AG04450 (cell line): ENCODE measurements at regions not wholly inside any gene's neighbourhood (a gene's known extent, or its start where the extent isn't known, plus 50 kb on each side); places are given as distances from the start of the nearest gene placed in this dataset.
A peak's percentile ranks its signal among the peaks of the same experiment; 100 is the strongest.

Source experiments
- CTCF ChIA-PET: fragments of 300-600, 350-600 bp; formaldehyde crosslinking; extraction: SDS; loops from one replicate; lab custom pipeline; 2022; ENCODE audit warnings: antibody characterized with exemption, inconsistent platforms; lab: Charles Lee
- POLR2A ChIA-PET: fragments of 350-600 bp; formaldehyde crosslinking; extraction: SDS; loops from one replicate; lab custom pipeline; 2021; ENCODE audit warnings: antibody characterized with exemption, inconsistent platforms; lab: Yijun Ruan, JAX
- DNase-seq: peaks from one replicate; pipeline ENCODE4 v3.0.0-alpha.2; 2011; ENCODE audit warnings: low read depth, low spot score
- H3K27ac ChIP-seq: one replicate; pipeline ENCODE4 v1.5.1; 2012; ENCODE audit warnings: low read depth, low read length, control low read depth
- H3K27me3 ChIP-seq: one replicate; pipeline ENCODE4 v1.6.0; 2012; ENCODE audit warnings: low read length; ENCODE audit not compliant: control insufficient read depth, insufficient read depth
- H3K4me3 ChIP-seq: 2 replicates; pipeline ENCODE4 v1.5.1; 2011; ENCODE audit warnings: mild to moderate bottlenecking, low read depth, low read length, control low read depth
- H3K9me3 ChIP-seq: 2 replicates; pipeline ENCODE4 v1.5.1; 2012; ENCODE audit warnings: low read length; ENCODE audit not compliant: control insufficient read depth, insufficient read depth
- TF ChIP-seq, protein P1 (sequence below): IDR thresholded peaks from 2 replicates; pipeline ENCODE4 v1.5.1; 2011; ENCODE audit warnings: low read depth, low read length, control low read depth, inconsistent platforms

DNA sequence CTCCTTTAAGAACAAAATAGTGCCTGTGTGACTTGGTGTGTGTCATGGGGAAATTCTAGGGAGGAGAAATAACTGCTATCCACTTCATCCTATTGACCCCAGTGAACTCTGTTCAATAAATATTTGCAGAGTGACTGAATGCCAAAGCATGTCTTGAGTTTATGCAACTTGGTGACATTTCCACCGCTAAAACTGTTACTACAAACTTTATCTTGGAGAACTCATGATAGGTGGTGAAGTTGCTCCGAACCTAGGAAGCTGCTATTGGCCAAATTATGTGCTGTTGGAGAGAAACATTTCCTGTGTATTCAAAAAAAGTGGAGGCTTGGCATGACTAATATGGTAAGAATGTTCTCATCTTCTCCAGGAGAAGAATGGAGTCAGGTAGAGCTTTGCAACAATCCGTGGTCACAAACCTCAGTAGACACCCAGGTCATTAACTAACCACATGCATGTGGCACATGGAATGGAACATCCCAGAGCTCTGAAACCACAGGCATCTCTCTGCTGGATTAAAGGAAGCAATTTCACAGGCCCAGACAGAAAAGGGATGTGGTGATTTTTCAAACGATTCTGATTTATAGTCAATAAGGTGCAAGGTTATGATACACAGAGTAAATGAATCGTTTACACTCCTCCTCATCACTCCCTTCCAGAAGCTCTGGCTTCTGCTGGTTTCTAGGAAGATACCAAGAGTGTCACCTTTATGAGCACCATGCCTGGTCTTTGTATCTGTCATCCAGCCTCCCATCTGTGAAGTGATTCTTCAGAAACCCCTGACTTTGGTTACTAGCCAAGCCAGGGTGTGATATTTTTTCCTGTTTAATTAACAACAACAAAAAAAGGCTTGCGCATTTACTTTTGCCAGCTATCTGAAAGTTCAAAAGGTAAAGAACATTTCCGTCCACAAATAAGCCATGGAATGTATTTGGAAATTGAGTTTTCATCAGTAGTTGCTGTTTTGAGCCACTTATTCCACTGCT, 361.1 kb downstream of the TGFB2 start:
- peak; percentile 74 for DNase-seq
- TF ChIP-seq, protein P1, sequence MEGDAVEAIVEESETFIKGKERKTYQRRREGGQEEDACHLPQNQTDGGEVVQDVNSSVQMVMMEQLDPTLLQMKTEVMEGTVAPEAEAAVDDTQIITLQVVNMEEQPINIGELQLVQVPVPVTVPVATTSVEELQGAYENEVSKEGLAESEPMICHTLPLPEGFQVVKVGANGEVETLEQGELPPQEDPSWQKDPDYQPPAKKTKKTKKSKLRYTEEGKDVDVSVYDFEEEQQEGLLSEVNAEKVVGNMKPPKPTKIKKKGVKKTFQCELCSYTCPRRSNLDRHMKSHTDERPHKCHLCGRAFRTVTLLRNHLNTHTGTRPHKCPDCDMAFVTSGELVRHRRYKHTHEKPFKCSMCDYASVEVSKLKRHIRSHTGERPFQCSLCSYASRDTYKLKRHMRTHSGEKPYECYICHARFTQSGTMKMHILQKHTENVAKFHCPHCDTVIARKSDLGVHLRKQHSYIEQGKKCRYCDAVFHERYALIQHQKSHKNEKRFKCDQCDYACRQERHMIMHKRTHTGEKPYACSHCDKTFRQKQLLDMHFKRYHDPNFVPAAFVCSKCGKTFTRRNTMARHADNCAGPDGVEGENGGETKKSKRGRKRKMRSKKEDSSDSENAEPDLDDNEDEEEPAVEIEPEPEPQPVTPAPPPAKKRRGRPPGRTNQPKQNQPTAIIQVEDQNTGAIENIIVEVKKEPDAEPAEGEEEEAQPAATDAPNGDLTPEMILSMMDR, result no peak
- Histone ChIP-seq H3K27me3 (no peaks in the 10 kb centered on the region), H3K9me3 (no peaks in the 10 kb centered on the region), H3K27ac (peak overlapping the region; percentile 43), H3K4me3 (no peak overlapping the region)
- CTCF ChIA-PET, result no interaction called here
- POLR2A ChIA-PET, result interaction anchor here (0.7 to 1.1 kb wide), 2 partner anchors 20 to 359 kb away, joined by 3 read pairs; no protein-coding TSS in a partner anchor

DNA sequence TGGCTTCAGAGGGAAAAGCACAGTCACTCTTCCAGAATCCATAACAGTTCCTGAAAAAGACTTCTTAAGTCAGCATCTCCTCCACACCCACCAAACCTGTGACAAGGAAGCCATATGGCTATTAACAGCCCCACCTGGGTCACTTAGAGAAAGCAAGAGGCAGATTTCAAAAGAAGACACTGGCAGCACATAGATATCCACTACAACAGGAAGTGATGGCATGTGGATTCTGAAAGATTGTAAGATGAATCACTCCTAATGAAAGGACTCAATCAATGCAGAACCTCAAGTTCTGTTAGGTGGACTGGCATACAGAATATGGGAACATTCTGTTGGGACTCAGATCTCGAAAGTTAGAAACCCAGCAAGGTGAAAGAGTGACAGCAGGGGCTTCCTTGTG, 365.9 kb downstream of the TGFB2 start:
- no peak for DNase-seq
- no peaks in the 10 kb centered on the region for H3K9me3 ChIP-seq
- H3K27me3 ChIP-seq, result no peaks in the 10 kb centered on the region
- POLR2A ChIA-PET, result no interaction called here
- H3K27ac ChIP-seq, result no peak overlapping the region
- H3K4me3 ChIP-seq, result no peak overlapping the region
- TF ChIP-seq, protein P1, result no peak
- CTCF ChIA-PET, result no interaction called here

GRCh38 chr1:218711884-218712674, 366.9 kb downstream of the TGFB2 start:
- DNase-seq, result no peak
- H3K4me3 ChIP-seq, result no peak overlapping the region
- TF ChIP-seq, protein P1, result no peak
- ChIA-PET CTCF (no interaction called here), POLR2A (no interaction called here)
- no peaks in the 10 kb centered on the region for H3K27me3 ChIP-seq
- H3K27ac ChIP-seq, result no peak overlapping the region
- H3K9me3 ChIP-seq, result no peaks in the 10 kb centered on the region

DNA sequence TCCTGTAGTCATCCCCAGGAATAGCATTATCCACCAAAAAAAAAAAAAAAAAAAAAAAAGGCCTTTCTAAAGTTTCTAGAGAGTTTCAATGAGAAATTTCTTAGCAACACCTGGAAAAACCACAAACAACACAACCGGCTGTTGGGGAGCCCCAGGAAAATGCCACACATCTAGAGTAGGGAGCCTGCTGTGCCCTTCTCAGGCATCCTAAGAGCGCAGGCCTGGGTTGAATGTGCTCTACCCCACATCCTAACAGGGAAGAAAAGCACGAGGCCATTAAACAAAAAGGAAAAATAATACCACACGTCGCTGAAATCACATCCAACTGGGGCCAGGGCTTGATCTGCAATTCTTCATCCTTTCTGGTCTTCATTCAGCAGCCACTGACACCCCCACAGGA, 367.5 kb downstream of the TGFB2 start:
- Histone ChIP-seq H3K27ac (no peak overlapping the region), H3K27me3 (no peaks in the 10 kb centered on the region), H3K9me3 (no peaks in the 10 kb centered on the region), H3K4me3 (no peak overlapping the region)
- ChIA-PET CTCF (no interaction called here), POLR2A (no interaction called here)
- TF ChIP-seq, protein P1, result no peak
- DNase-seq, result no peak
